ENCODE measurements at regions not wholly inside any gene's neighbourhood (a gene's known extent, or its start where the extent isn't known, plus 50 kb on each side); places are given as distances from the start of the nearest gene placed in this dataset.

- Histone ChIP-seq H3K4me3 (ENCODE audit: low read length in 2 of 2) (no peak overlapping the region), H3K27ac (ENCODE audit: low read depth in 1 of 2, low read length in 1 of 2) (no peak overlapping the region), H3K27me3 (ENCODE audit: control insufficient read depth in 2 of 2, insufficient read depth in 1 of 2, low read length in 1 of 2) (no peaks in the 10 kb centered on the region), H3K36me3 (ENCODE audit: control insufficient read depth in 2 of 2, insufficient read depth in 2 of 2, low read length in 1 of 2) (no peaks in the 10 kb centered on the region), H3K4me1 (ENCODE audit: control insufficient read depth in 2 of 2, insufficient read depth in 2 of 2, low read length in 2 of 2) (no peaks in the 10 kb centered on the region), H3K9me3 (ENCODE audit: control insufficient read depth in 2 of 2, insufficient read depth in 1 of 2, low read length in 1 of 2) (no peaks in the 10 kb centered on the region)
- WGBS, result 91% methylated on average over 7 of the region's 7 CpGs
- no peak for DNase-seq (ENCODE audit: low read depth in 6 of 9, low spot score in 9 of 9)
Observed at GRCh38 chr1:29831500-29832117, 595.3 kb downstream of the PTPRU start.

GRCh38 chr1:29830916-29831315 is 594.6 kb downstream of the PTPRU start:
- WGBS, result 84% methylated on average over 7 of the region's 7 CpGs
- no peak for DNase-seq (ENCODE audit: low read depth in 6 of 9, low spot score in 9 of 9)
- H3K27me3 ChIP-seq (ENCODE audit: control insufficient read depth in 2 of 2, insufficient read depth in 1 of 2, low read length in 1 of 2), result no peaks in the 10 kb centered on the region

GRCh38 chr1:29830383-29830782 is 594.1 kb downstream of the PTPRU start:
- no peaks in the 10 kb centered on the region for H3K36me3 ChIP-seq (ENCODE audit: control insufficient read depth in 2 of 2, insufficient read depth in 2 of 2, low read length in 1 of 2)
- DNase-seq (ENCODE audit: low read depth in 6 of 9, low spot score in 9 of 9), result no peak
- H3K27me3 ChIP-seq (ENCODE audit: control insufficient read depth in 2 of 2, insufficient read depth in 1 of 2, low read length in 1 of 2), result no peaks in the 10 kb centered on the region
- H3K27ac ChIP-seq (ENCODE audit: low read depth in 1 of 2, low read length in 1 of 2), result no peak overlapping the region
- no peak overlapping the region for H3K4me3 ChIP-seq (ENCODE audit: low read length in 2 of 2)
- no peaks in the 10 kb centered on the region for H3K9me3 ChIP-seq (ENCODE audit: control insufficient read depth in 2 of 2, insufficient read depth in 1 of 2, low read length in 1 of 2)
- 70% methylated on average over 8 of the region's 8 CpGs for WGBS
- H3K4me1 ChIP-seq (ENCODE audit: control insufficient read depth in 2 of 2, insufficient read depth in 2 of 2, low read length in 2 of 2), result no peaks in the 10 kb centered on the region

More at GRCh38 chr1:29830916-29831315, 594.6 kb downstream of the PTPRU start:
- H3K4me3 ChIP-seq (ENCODE audit: low read length in 2 of 2), result no peak overlapping the region
- H3K4me1 ChIP-seq (ENCODE audit: control insufficient read depth in 2 of 2, insufficient read depth in 2 of 2, low read length in 2 of 2), result no peaks in the 10 kb centered on the region
- no peak overlapping the region for H3K27ac ChIP-seq (ENCODE audit: low read depth in 1 of 2, low read length in 1 of 2)
- no peaks in the 10 kb centered on the region for H3K36me3 ChIP-seq (ENCODE audit: control insufficient read depth in 2 of 2, insufficient read depth in 2 of 2, low read length in 1 of 2)
- H3K9me3 ChIP-seq (ENCODE audit: control insufficient read depth in 2 of 2, insufficient read depth in 1 of 2, low read length in 1 of 2), result no peaks in the 10 kb centered on the region

- H3K36me3 ChIP-seq (ENCODE audit: control insufficient read depth in 2 of 2, insufficient read depth in 2 of 2, low read length in 1 of 2), result no peaks in the 10 kb centered on the region
- DNase-seq (ENCODE audit: low read depth in 6 of 9, low spot score in 9 of 9), result no peak
- H3K27ac ChIP-seq (ENCODE audit: low read depth in 1 of 2, low read length in 1 of 2), result no peak overlapping the region
- H3K4me1 ChIP-seq (ENCODE audit: control insufficient read depth in 2 of 2, insufficient read depth in 2 of 2, low read length in 2 of 2), result no peaks in the 10 kb centered on the region
- H3K27me3 ChIP-seq (ENCODE audit: control insufficient read depth in 2 of 2, insufficient read depth in 1 of 2, low read length in 1 of 2), result no peaks in the 10 kb centered on the region
- WGBS, result 90% methylated on average over 14 of the region's 14 CpGs
- no peak overlapping the region for H3K4me3 ChIP-seq (ENCODE audit: low read length in 2 of 2)
- H3K9me3 ChIP-seq (ENCODE audit: control insufficient read depth in 2 of 2, insufficient read depth in 1 of 2, low read length in 1 of 2), result no peaks in the 10 kb centered on the region
Observed at GRCh38 chr1:29829448-29830344, 593.4 kb downstream of the PTPRU start.

- DNase-seq (ENCODE audit: low read depth in 6 of 9, low spot score in 9 of 9), result no peak
- Histone ChIP-seq H3K27me3 (ENCODE audit: control insufficient read depth in 2 of 2, insufficient read depth in 1 of 2, low read length in 1 of 2) (no peaks in the 10 kb centered on the region), H3K36me3 (ENCODE audit: control insufficient read depth in 2 of 2, insufficient read depth in 2 of 2, low read length in 1 of 2) (no peaks in the 10 kb centered on the region), H3K27ac (ENCODE audit: low read depth in 1 of 2, low read length in 1 of 2) (no peak overlapping the region), H3K4me3 (ENCODE audit: low read length in 2 of 2) (no peak overlapping the region), H3K4me1 (ENCODE audit: control insufficient read depth in 2 of 2, insufficient read depth in 2 of 2, low read length in 2 of 2) (no peaks in the 10 kb centered on the region), H3K9me3 (ENCODE audit: control insufficient read depth in 2 of 2, insufficient read depth in 1 of 2, low read length in 1 of 2) (no peaks in the 10 kb centered on the region)
- WGBS, result 89% methylated on average over 23 of the region's 23 CpGs
Observed at GRCh38 chr1:29828526-29829447, 592.5 kb downstream of the PTPRU start.

- H3K27me3 ChIP-seq (ENCODE audit: control insufficient read depth in 2 of 2, insufficient read depth in 1 of 2, low read length in 1 of 2), result no peaks in the 10 kb centered on the region
- no peak overlapping the region for H3K27ac ChIP-seq (ENCODE audit: low read depth in 1 of 2, low read length in 1 of 2)
- H3K4me1 ChIP-seq (ENCODE audit: control insufficient read depth in 2 of 2, insufficient read depth in 2 of 2, low read length in 2 of 2), result no peaks in the 10 kb centered on the region
- DNase-seq (ENCODE audit: low read depth in 6 of 9, low spot score in 9 of 9), result no peak
- H3K36me3 ChIP-seq (ENCODE audit: control insufficient read depth in 2 of 2, insufficient read depth in 2 of 2, low read length in 1 of 2), result no peaks in the 10 kb centered on the region
- WGBS, result 90% methylated on average over 7 of the region's 7 CpGs
- no peaks in the 10 kb centered on the region for H3K9me3 ChIP-seq (ENCODE audit: control insufficient read depth in 2 of 2, insufficient read depth in 1 of 2, low read length in 1 of 2)
- H3K4me3 ChIP-seq (ENCODE audit: low read length in 2 of 2), result no peak overlapping the region
Observed at GRCh38 chr1:29827801-29828525, 591.6 kb downstream of the PTPRU start.

GRCh38 chr1:29827237-29827750 is 591.0 kb downstream of the PTPRU start:
- H3K27me3 ChIP-seq (ENCODE audit: control insufficient read depth in 2 of 2, insufficient read depth in 1 of 2, low read length in 1 of 2), result no peaks in the 10 kb centered on the region
- H3K9me3 ChIP-seq (ENCODE audit: control insufficient read depth in 2 of 2, insufficient read depth in 1 of 2, low read length in 1 of 2), result no peaks in the 10 kb centered on the region
- H3K27ac ChIP-seq (ENCODE audit: low read depth in 1 of 2, low read length in 1 of 2), result no peak overlapping the region
- H3K4me1 ChIP-seq (ENCODE audit: control insufficient read depth in 2 of 2, insufficient read depth in 2 of 2, low read length in 2 of 2), result no peaks in the 10 kb centered on the region
- H3K4me3 ChIP-seq (ENCODE audit: low read length in 2 of 2), result no peak overlapping the region
- WGBS, result 62% methylated on average over 12 of the region's 12 CpGs
- DNase-seq (ENCODE audit: low read depth in 6 of 9, low spot score in 9 of 9), result no peak
- no peaks in the 10 kb centered on the region for H3K36me3 ChIP-seq (ENCODE audit: control insufficient read depth in 2 of 2, insufficient read depth in 2 of 2, low read length in 1 of 2)

- Histone ChIP-seq H3K9me3 (ENCODE audit: control insufficient read depth in 2 of 2, insufficient read depth in 1 of 2, low read length in 1 of 2) (no peaks in the 10 kb centered on the region), H3K27me3 (ENCODE audit: control insufficient read depth in 2 of 2, insufficient read depth in 1 of 2, low read length in 1 of 2) (no peaks in the 10 kb centered on the region), H3K27ac (ENCODE audit: low read depth in 1 of 2, low read length in 1 of 2) (no peak overlapping the region), H3K4me3 (ENCODE audit: low read length in 2 of 2) (no peak overlapping the region), H3K4me1 (ENCODE audit: control insufficient read depth in 2 of 2, insufficient read depth in 2 of 2, low read length in 2 of 2) (no peaks in the 10 kb centered on the region), H3K36me3 (ENCODE audit: control insufficient read depth in 2 of 2, insufficient read depth in 2 of 2, low read length in 1 of 2) (no peaks in the 10 kb centered on the region)
- DNase-seq (ENCODE audit: low read depth in 6 of 9, low spot score in 9 of 9), result no peak
- 84% methylated on average over 5 of the region's 5 CpGs for WGBS
Observed at GRCh38 chr1:29826646-29827045, 590.3 kb downstream of the PTPRU start.
